ENCODE measurements at regions not wholly inside any gene's neighbourhood (a gene's known extent, or its start where the extent isn't known, plus 50 kb on each side); places are given as distances from the start of the nearest gene placed in this dataset.
"Not testable (repeated sequence)": the region's sequence is repeated elsewhere in the genome, so short reads cannot be mapped to it uniquely, and the experiment has no call there.

GRCh38 chr21:13806444-13806843 is 196.9 kb downstream of the POTED start:
- DNase-seq: not testable (repeated sequence)

- DNase-seq: not testable (repeated sequence)
These were observed 193.2 kb downstream of the POTED start for GRCh38 chr21:13802757-13803156.
